ENCODE measurements at regions not wholly inside any gene's neighbourhood (a gene's known extent, or its start where the extent isn't known, plus 50 kb on each side); places are given as distances from the start of the nearest gene placed in this dataset.

DNA sequence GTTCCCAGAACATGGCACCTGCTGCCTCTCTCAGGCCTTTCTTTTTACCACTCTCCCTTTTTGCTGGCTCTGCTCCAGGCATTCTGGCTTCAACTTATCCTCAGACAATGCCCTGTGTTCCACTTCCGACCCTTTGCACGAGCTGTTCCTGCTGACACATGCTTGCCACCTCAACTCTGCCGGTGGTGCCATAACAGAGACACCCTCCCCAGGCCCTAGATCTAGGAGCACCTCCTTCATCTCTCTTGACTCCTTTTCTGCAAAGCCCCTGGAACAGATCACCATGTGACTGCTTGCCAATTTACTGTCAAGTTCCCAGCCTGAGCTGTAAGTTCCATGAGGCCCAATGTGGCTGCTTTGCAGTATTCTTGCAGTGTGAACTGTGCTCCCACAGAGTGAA lies 256.0 kb upstream of the MKI67 start:
- TF ChIP-seq RAD21 (conservative IDR thresholded peaks at IDR 0.05) (no peak), POLR2AphosphoS5 (IDR thresholded peaks at IDR 0.05) (no peak), EZH2 (IDR thresholded peaks at IDR 0.05; ENCODE audit: borderline replicate concordance, insufficient read depth, low read length, poor library complexity, severe bottlenecking) (no peak), TAF1 (IDR thresholded peaks at IDR 0.05; ENCODE audit: low read depth) (no peak), SMC3 (conservative IDR thresholded peaks at IDR 0.05; ENCODE audit: poor library complexity) (no peak), EP300 (conservative IDR thresholded peaks at IDR 0.05; ENCODE audit: poor library complexity, severe bottlenecking) (no peak)
- TF ChIP-seq, protein P1, sequence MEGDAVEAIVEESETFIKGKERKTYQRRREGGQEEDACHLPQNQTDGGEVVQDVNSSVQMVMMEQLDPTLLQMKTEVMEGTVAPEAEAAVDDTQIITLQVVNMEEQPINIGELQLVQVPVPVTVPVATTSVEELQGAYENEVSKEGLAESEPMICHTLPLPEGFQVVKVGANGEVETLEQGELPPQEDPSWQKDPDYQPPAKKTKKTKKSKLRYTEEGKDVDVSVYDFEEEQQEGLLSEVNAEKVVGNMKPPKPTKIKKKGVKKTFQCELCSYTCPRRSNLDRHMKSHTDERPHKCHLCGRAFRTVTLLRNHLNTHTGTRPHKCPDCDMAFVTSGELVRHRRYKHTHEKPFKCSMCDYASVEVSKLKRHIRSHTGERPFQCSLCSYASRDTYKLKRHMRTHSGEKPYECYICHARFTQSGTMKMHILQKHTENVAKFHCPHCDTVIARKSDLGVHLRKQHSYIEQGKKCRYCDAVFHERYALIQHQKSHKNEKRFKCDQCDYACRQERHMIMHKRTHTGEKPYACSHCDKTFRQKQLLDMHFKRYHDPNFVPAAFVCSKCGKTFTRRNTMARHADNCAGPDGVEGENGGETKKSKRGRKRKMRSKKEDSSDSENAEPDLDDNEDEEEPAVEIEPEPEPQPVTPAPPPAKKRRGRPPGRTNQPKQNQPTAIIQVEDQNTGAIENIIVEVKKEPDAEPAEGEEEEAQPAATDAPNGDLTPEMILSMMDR (IDR thresholded peaks at IDR 0.05; ENCODE audit: poor library complexity, severe bottlenecking): no peak
